ENCODE measurements at regions not wholly inside any gene's neighbourhood (a gene's known extent, or its start where the extent isn't known, plus 50 kb on each side); places are given as distances from the start of the nearest gene placed in this dataset.

GRCh38 chr12:33012226-33012625 is 115.6 kb upstream of the PKP2 start:
- Histone ChIP-seq H3K9me3 (replicated peaks in 1 of 11) (peaks cover 17 to 18% (median 17%) of the 10 kb centered on the region in 11 experiments), H3K27me3 (no peaks in the 10 kb centered on the region), H3K9ac (no peak overlapping the region), H3K36me3 (no peaks in the 10 kb centered on the region), H3K4me1 (no peaks in the 10 kb centered on the region), H3K4me3 (no peak overlapping the region), H3K4me2 (no peak overlapping the region), H4K20me1 (no peaks in the 10 kb centered on the region), H3K27ac (no peak overlapping the region)
- TF ChIP-seq Cebpa-rat (IDR thresholded peaks at IDR 0.05): no peak

DNA sequence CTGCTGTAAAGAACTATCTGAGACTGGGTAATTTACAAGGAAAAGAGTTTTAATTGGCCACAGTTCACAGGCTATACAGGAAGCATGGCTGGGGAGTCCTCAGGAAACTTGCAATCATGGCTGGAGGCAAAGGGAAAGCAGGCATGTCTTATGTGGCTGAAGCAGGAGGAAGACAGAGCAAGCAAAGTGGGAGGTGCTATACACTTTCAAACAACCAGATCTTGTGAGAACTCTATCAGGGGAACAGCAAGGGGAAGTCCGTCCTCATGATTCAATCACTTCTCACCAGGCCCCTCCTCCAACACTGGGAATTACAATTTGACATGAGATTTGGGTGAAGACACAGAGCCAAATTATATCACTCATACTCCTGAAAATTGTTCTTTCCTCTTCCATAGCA is 109.5 kb upstream of the PKP2 start:
- no peak overlapping the region for H3K4me3 ChIP-seq
- 0 out of 20 replicates have a peak, but pooled peaks cover 0 to 4% (median 0%) of the 10 kb centered on the region in 10 experiments for H3K4me1 ChIP-seq
- no peak for TF ChIP-seq Cebpa-rat (IDR thresholded peaks at IDR 0.05)
- no peak overlapping the region for H3K9ac ChIP-seq
- H3K36me3 ChIP-seq: no peaks in the 10 kb centered on the region
- no peaks in the 10 kb centered on the region for H4K20me1 ChIP-seq
- H3K4me2 ChIP-seq: no peak overlapping the region
- no peak overlapping the region for H3K27ac ChIP-seq
- no peaks in the 10 kb centered on the region for H3K27me3 ChIP-seq
- peaks cover 0 to 11% (median 5%) of the 10 kb centered on the region in 11 experiments; a peak in 9 of 22 replicates for H3K9me3 ChIP-seq (replicated peaks in 1 of 11)

GRCh38 chr12:33000016-33000415 is 103.4 kb upstream of the PKP2 start:
- H3K36me3 ChIP-seq: no peaks in the 10 kb centered on the region
- H3K9me3 ChIP-seq (replicated peaks in 1 of 11): peaks cover 0 to 11% (median 5%) of the 10 kb centered on the region in 11 experiments; a peak in 9 of 22 replicates
- no peak overlapping the region for H3K4me3 ChIP-seq
- H3K27ac ChIP-seq: no peak overlapping the region
- no peaks in the 10 kb centered on the region for H3K27me3 ChIP-seq
- no peak overlapping the region for H3K4me2 ChIP-seq
- H3K9ac ChIP-seq: no peak overlapping the region
- no peaks in the 10 kb centered on the region for H3K4me1 ChIP-seq
- no peaks in the 10 kb centered on the region for H4K20me1 ChIP-seq
- no peak for TF ChIP-seq Cebpa-rat (IDR thresholded peaks at IDR 0.05)

DNA sequence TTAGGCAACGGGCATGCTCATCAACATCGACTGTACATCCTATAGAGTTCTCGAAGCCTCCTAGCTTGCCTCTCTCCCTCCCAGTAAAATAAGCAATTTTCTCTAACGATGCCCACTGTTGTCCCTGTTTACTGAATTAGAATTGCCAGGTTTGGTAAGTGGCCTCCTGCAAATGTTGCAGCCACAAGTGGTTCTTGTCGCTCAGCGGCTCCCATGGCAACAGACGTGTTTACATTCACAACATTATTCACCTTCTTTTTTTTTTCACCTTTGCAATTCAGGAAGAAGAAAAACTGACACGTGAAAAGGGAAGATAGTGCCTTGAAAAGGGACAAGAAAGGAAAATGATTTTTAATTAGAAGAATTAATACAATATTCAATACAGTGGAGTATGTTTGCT is 100.9 kb upstream of the PKP2 start:
- no peak for TF ChIP-seq Cebpa-rat (IDR thresholded peaks at IDR 0.05)
- Histone ChIP-seq H3K36me3 (no peaks in the 10 kb centered on the region), H3K27me3 (no peaks in the 10 kb centered on the region), H3K9me3 (replicated peaks in 1 of 11) (0 out of 22 replicates have a peak, but pooled peaks cover 0 to 4% (median 0%) of the 10 kb centered on the region in 11 experiments), H4K20me1 (no peaks in the 10 kb centered on the region), H3K9ac (no peak overlapping the region), H3K27ac (no peak overlapping the region), H3K4me3 (no peak overlapping the region), H3K4me2 (no peak overlapping the region), H3K4me1 (no peaks in the 10 kb centered on the region)

- H3K27ac ChIP-seq: no peak overlapping the region
- H3K9ac ChIP-seq: no peak overlapping the region
- no peaks in the 10 kb centered on the region for H4K20me1 ChIP-seq
- no peaks in the 10 kb centered on the region for H3K4me1 ChIP-seq
- no peak overlapping the region for H3K4me3 ChIP-seq
- no peaks in the 10 kb centered on the region for H3K9me3 ChIP-seq (replicated peaks in 1 of 11)
- no peak overlapping the region for H3K4me2 ChIP-seq
- H3K27me3 ChIP-seq: no peaks in the 10 kb centered on the region
- TF ChIP-seq Cebpa-rat (IDR thresholded peaks at IDR 0.05): no peak
- H3K36me3 ChIP-seq: no peaks in the 10 kb centered on the region
These were observed 99.0 kb upstream of the PKP2 start for GRCh38 chr12:32995623-32996022.

GRCh38 chr12:32993404-32993803 is 96.8 kb upstream of the PKP2 start:
- Histone ChIP-seq H3K27ac (no peak overlapping the region), H3K4me1 (no peaks in the 10 kb centered on the region), H3K9me3 (replicated peaks in 1 of 11) (no peaks in the 10 kb centered on the region), H3K9ac (no peak overlapping the region), H3K4me3 (no peak overlapping the region), H3K27me3 (no peaks in the 10 kb centered on the region), H3K4me2 (no peak overlapping the region), H3K36me3 (no peaks in the 10 kb centered on the region), H4K20me1 (no peaks in the 10 kb centered on the region)
- no peak for TF ChIP-seq Cebpa-rat (IDR thresholded peaks at IDR 0.05)

- no peak overlapping the region for H3K4me2 ChIP-seq
- H3K4me1 ChIP-seq: no peaks in the 10 kb centered on the region
- no peak overlapping the region for H3K27ac ChIP-seq
- no peak overlapping the region for H3K9ac ChIP-seq
- H3K4me3 ChIP-seq: no peak overlapping the region
- no peaks in the 10 kb centered on the region for H3K27me3 ChIP-seq
- H4K20me1 ChIP-seq: no peaks in the 10 kb centered on the region
- TF ChIP-seq Cebpa-rat (IDR thresholded peaks at IDR 0.05): no peak
- H3K9me3 ChIP-seq (replicated peaks in 1 of 11): no peaks in the 10 kb centered on the region; a peak in 2 of 22 replicates
- H3K36me3 ChIP-seq: no peaks in the 10 kb centered on the region
These were observed 93.1 kb upstream of the PKP2 start for GRCh38 chr12:32989705-32990104.

- no peak overlapping the region for H3K9ac ChIP-seq
- H3K4me1 ChIP-seq: no peaks in the 10 kb centered on the region
- H3K4me2 ChIP-seq: no peak overlapping the region
- H4K20me1 ChIP-seq: no peaks in the 10 kb centered on the region
- no peak for TF ChIP-seq Cebpa-rat (IDR thresholded peaks at IDR 0.05)
- H3K36me3 ChIP-seq: no peaks in the 10 kb centered on the region
- H3K27ac ChIP-seq: no peak overlapping the region
- no peak overlapping the region for H3K4me3 ChIP-seq
- H3K27me3 ChIP-seq: no peaks in the 10 kb centered on the region
- no peaks in the 10 kb centered on the region; a peak in 2 of 22 replicates for H3K9me3 ChIP-seq (replicated peaks in 1 of 11)
These were observed 92.4 kb upstream of the PKP2 start for GRCh38 chr12:32988982-32989381.

DNA sequence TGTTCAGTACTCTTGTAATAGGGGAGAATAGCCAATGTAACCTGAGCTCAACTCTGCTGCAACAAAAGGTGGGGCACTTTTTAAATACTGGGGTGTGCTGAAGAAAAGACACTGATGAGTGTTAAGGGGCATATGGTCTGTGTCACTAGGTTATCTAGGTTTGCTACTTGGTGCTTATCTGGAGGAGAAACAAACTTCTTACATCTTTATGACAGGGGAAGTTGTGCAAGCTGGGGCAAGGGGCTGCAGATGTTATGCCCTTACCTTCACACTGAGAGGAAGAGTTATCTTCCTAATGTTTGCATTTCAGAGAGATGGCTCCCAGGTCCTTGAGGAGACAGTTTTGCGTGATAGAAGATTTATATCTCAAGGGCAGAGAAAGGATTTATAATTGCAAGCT is 90.9 kb upstream of the PKP2 start:
- Histone ChIP-seq H3K9me3 (replicated peaks in 1 of 11) (no peaks in the 10 kb centered on the region; a peak in 2 of 22 replicates), H4K20me1 (no peaks in the 10 kb centered on the region), H3K4me1 (no peaks in the 10 kb centered on the region), H3K4me3 (no peak overlapping the region), H3K4me2 (no peak overlapping the region), H3K9ac (no peak overlapping the region), H3K27me3 (no peaks in the 10 kb centered on the region), H3K27ac (no peak overlapping the region), H3K36me3 (no peaks in the 10 kb centered on the region)
- no peak for TF ChIP-seq Cebpa-rat (IDR thresholded peaks at IDR 0.05)

DNA sequence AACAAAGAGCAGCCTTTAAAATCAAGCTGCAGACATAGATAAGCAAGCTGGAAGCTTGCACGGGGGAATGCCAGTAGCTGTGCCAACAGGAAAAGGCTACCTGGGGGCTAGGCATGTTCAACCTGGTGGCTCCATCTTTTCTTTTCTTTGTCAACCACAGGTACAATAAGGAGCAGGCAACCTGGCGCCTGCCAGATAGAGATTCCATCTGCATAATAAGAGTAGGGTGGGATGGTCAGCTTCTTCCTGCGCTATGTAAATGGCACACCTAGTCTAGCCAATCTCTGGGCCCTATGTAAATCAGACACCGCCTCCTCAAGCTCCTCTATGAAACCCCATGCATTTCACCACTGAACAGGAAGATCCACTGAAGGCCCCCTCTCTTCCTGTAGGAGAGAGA is 87.4 kb upstream of the PKP2 start:
- no peaks in the 10 kb centered on the region for H3K4me1 ChIP-seq
- H3K9ac ChIP-seq: no peak overlapping the region

More for the DNA sequence above, 87.4 kb upstream of the PKP2 start:
- H3K27me3 ChIP-seq: no peaks in the 10 kb centered on the region
- no peaks in the 10 kb centered on the region; a peak in 2 of 22 replicates for H3K9me3 ChIP-seq (replicated peaks in 1 of 11)
- H3K4me3 ChIP-seq: no peak overlapping the region
- no peak for TF ChIP-seq Cebpa-rat (IDR thresholded peaks at IDR 0.05)
- H3K4me2 ChIP-seq: no peak overlapping the region
- H4K20me1 ChIP-seq: no peaks in the 10 kb centered on the region
- H3K36me3 ChIP-seq: no peaks in the 10 kb centered on the region
- H3K27ac ChIP-seq: no peak overlapping the region
